ENCODE measurements at regions not wholly inside any gene's neighbourhood (a gene's known extent, or its start where the extent isn't known, plus 50 kb on each side); places are given as distances from the start of the nearest gene placed in this dataset.

- TF ChIP-seq CTCF (IDR thresholded peaks at IDR 0.05; ENCODE audit: low read length, missing control alignments), result no peak
- H3K4me3 ChIP-seq (replicated peaks; ENCODE audit: low read depth, low read length), result no peak overlapping the region
- no peak for DNase-seq (ENCODE audit: low read depth)
These were observed 83.1 kb upstream of the CSF3R start for GRCh38 chr1:36565576-36566501.

GRCh38 chr1:36562181-36562685 is 79.5 kb upstream of the CSF3R start:
- no peak overlapping the region for H3K4me3 ChIP-seq (replicated peaks; ENCODE audit: low read depth, low read length)
- no peak for DNase-seq (ENCODE audit: low read depth)
- no peak for TF ChIP-seq CTCF (IDR thresholded peaks at IDR 0.05; ENCODE audit: low read length, missing control alignments)

- no peak overlapping the region for H3K4me3 ChIP-seq (replicated peaks; ENCODE audit: low read depth, low read length)
- no peak for TF ChIP-seq CTCF (IDR thresholded peaks at IDR 0.05; ENCODE audit: low read length, missing control alignments)
- DNase-seq (ENCODE audit: low read depth), result no peak
These were observed 78.6 kb upstream of the CSF3R start for GRCh38 chr1:36561361-36561724.

- TF ChIP-seq CTCF (IDR thresholded peaks at IDR 0.05; ENCODE audit: low read length, missing control alignments), result no peak
- H3K4me3 ChIP-seq (replicated peaks; ENCODE audit: low read depth, low read length), result no peak overlapping the region
- no peak for DNase-seq (ENCODE audit: low read depth)
These were observed 78.1 kb upstream of the CSF3R start for GRCh38 chr1:36560621-36561360.

- TF ChIP-seq CTCF (IDR thresholded peaks at IDR 0.05; ENCODE audit: low read length, missing control alignments), result no peak
- no peak overlapping the region for H3K4me3 ChIP-seq (replicated peaks; ENCODE audit: low read depth, low read length)
- no peak for DNase-seq (ENCODE audit: low read depth)
These were observed 77.5 kb upstream of the CSF3R start for GRCh38 chr1:36560177-36560576.

GRCh38 chr1:36559061-36559460 is 76.3 kb upstream of the CSF3R start:
- no peak for DNase-seq (ENCODE audit: low read depth)
- no peak overlapping the region for H3K4me3 ChIP-seq (replicated peaks; ENCODE audit: low read depth, low read length)
- no peak for TF ChIP-seq CTCF (IDR thresholded peaks at IDR 0.05; ENCODE audit: low read length, missing control alignments)

All from fibroblast of pulmonary artery (primary cell).